ENCODE measurements at regions not wholly inside any gene's neighbourhood (a gene's known extent, or its start where the extent isn't known, plus 50 kb on each side); places are given as distances from the start of the nearest gene placed in this dataset.

GRCh38 chr1:60765204-60765603 lies 317.2 kb upstream of the NFIA start:
- no peaks in the 10 kb centered on the region for H3K4me1 ChIP-seq (ENCODE audit: control insufficient read depth in 2 of 3, insufficient read depth in 2 of 3, low read depth in 1 of 3, low read length in 3 of 3)
- H3K9ac ChIP-seq (ENCODE audit: low read length in 3 of 3): no peak overlapping the region
- intact Hi-C loops (cut with DNase I): no loop called here
- no peaks in the 10 kb centered on the region for H3K36me3 ChIP-seq (ENCODE audit: control insufficient read depth in 2 of 3, insufficient read depth in 3 of 3, low read length in 3 of 3)
- no peaks in the 10 kb centered on the region for H3K9me3 ChIP-seq (ENCODE audit: control insufficient read depth in 2 of 3, insufficient read depth in 1 of 3, low read length in 3 of 3)
- H3K27ac ChIP-seq (ENCODE audit: low read depth in 2 of 2, low read length in 2 of 2): no peak overlapping the region
- H3K27me3 ChIP-seq (ENCODE audit: control insufficient read depth, insufficient read depth, low read length): no peaks in the 10 kb centered on the region
- DNase-seq (peak in 3 of 5 donors; percentile 14 to 49 (median 22)), FAIRE-seq (no peak)
- no peak overlapping the region for H3K4me3 ChIP-seq (ENCODE audit: low read length in 3 of 3)
- TF ChIP-seq, protein P1, sequence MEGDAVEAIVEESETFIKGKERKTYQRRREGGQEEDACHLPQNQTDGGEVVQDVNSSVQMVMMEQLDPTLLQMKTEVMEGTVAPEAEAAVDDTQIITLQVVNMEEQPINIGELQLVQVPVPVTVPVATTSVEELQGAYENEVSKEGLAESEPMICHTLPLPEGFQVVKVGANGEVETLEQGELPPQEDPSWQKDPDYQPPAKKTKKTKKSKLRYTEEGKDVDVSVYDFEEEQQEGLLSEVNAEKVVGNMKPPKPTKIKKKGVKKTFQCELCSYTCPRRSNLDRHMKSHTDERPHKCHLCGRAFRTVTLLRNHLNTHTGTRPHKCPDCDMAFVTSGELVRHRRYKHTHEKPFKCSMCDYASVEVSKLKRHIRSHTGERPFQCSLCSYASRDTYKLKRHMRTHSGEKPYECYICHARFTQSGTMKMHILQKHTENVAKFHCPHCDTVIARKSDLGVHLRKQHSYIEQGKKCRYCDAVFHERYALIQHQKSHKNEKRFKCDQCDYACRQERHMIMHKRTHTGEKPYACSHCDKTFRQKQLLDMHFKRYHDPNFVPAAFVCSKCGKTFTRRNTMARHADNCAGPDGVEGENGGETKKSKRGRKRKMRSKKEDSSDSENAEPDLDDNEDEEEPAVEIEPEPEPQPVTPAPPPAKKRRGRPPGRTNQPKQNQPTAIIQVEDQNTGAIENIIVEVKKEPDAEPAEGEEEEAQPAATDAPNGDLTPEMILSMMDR (IDR thresholded peaks at IDR 0.05; ENCODE audit: borderline replicate concordance, extremely low read depth, insufficient read depth): peak; percentile 42

DNA sequence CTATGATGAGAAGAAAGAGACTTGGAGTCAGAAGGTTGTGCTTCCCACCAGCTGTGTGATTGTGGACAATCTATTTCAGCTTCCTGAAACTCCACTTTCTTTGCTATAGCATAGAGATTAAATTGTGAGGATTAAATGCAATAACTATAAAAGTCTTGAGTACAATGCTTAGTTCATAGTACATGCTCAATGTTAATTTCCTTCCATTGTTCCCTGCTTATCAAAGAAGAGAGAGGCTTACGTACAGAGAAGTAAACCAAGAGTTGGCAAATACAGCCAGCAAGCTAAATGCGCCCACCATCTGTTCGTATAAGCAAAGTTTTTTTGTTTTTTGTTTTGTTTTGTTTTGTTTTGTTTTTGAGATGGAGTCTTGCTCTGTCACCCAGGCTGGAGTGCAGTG lies 317.9 kb upstream of the NFIA start:
- Histone ChIP-seq H3K9ac (ENCODE audit: low read length in 3 of 3) (no peak overlapping the region), H3K4me3 (ENCODE audit: low read length in 3 of 3) (no peak overlapping the region), H3K27me3 (ENCODE audit: control insufficient read depth, insufficient read depth, low read length) (no peaks in the 10 kb centered on the region), H3K9me3 (ENCODE audit: control insufficient read depth in 2 of 3, insufficient read depth in 1 of 3, low read length in 3 of 3) (no peaks in the 10 kb centered on the region), H3K27ac (ENCODE audit: low read depth in 2 of 2, low read length in 2 of 2) (no peak overlapping the region), H3K4me1 (ENCODE audit: control insufficient read depth in 2 of 3, insufficient read depth in 2 of 3, low read depth in 1 of 3, low read length in 3 of 3) (no peaks in the 10 kb centered on the region), H3K36me3 (ENCODE audit: control insufficient read depth in 2 of 3, insufficient read depth in 3 of 3, low read length in 3 of 3) (no peaks in the 10 kb centered on the region)
- TF ChIP-seq, protein P1 (IDR thresholded peaks at IDR 0.05; ENCODE audit: borderline replicate concordance, extremely low read depth, insufficient read depth): no peak
- intact Hi-C loops (cut with DNase I): no loop called here
- DNase-seq: no peak
- FAIRE-seq: no peak

GRCh38 chr1:60763741-60764140 lies 318.6 kb upstream of the NFIA start:
- no peaks in the 10 kb centered on the region for H3K9me3 ChIP-seq (ENCODE audit: control insufficient read depth in 2 of 3, insufficient read depth in 1 of 3, low read length in 3 of 3)
- no peak overlapping the region for H3K27ac ChIP-seq (ENCODE audit: low read depth in 2 of 2, low read length in 2 of 2)
- no peaks in the 10 kb centered on the region for H3K36me3 ChIP-seq (ENCODE audit: control insufficient read depth in 2 of 3, insufficient read depth in 3 of 3, low read length in 3 of 3)
- DNase-seq (no peak), FAIRE-seq (no peak)
- TF ChIP-seq, protein P1 (IDR thresholded peaks at IDR 0.05; ENCODE audit: borderline replicate concordance, extremely low read depth, insufficient read depth): no peak
- H3K27me3 ChIP-seq (ENCODE audit: control insufficient read depth, insufficient read depth, low read length): no peaks in the 10 kb centered on the region
- no peak overlapping the region for H3K4me3 ChIP-seq (ENCODE audit: low read length in 3 of 3)
- H3K9ac ChIP-seq (ENCODE audit: low read length in 3 of 3): no peak overlapping the region
- intact Hi-C loops (cut with DNase I): no loop called here
- H3K4me1 ChIP-seq (ENCODE audit: control insufficient read depth in 2 of 3, insufficient read depth in 2 of 3, low read depth in 1 of 3, low read length in 3 of 3): no peaks in the 10 kb centered on the region

DNA sequence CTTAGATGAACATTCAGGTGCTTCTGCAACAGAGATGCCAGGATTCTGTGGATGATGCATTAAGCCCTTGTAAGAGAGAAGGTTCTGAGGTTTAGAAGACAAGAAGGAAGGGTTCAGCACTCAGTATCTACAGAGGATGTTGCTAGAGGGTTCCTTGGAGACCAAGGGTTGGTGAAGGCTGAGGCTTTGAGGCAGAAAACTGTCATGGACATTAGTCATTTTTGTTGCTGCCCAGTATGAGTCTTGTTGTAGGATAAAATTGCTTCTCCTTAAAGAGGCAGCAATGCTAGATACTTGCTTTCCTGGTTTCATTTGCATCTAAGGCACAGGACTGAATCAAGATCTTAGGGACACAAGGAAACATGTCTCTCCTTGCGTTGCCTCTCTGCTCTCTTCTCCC lies 319.4 kb upstream of the NFIA start:
- Histone ChIP-seq H3K9me3 (ENCODE audit: control insufficient read depth in 2 of 3, insufficient read depth in 1 of 3, low read length in 3 of 3) (no peaks in the 10 kb centered on the region), H3K27me3 (ENCODE audit: control insufficient read depth, insufficient read depth, low read length) (no peaks in the 10 kb centered on the region), H3K9ac (ENCODE audit: low read length in 3 of 3) (no peak overlapping the region), H3K27ac (ENCODE audit: low read depth in 2 of 2, low read length in 2 of 2) (no peak overlapping the region), H3K36me3 (ENCODE audit: control insufficient read depth in 2 of 3, insufficient read depth in 3 of 3, low read length in 3 of 3) (no peaks in the 10 kb centered on the region), H3K4me3 (ENCODE audit: low read length in 3 of 3) (no peak overlapping the region), H3K4me1 (ENCODE audit: control insufficient read depth in 2 of 3, insufficient read depth in 2 of 3, low read depth in 1 of 3, low read length in 3 of 3) (no peaks in the 10 kb centered on the region)
- DNase-seq (no peak), FAIRE-seq (no peak)
- TF ChIP-seq, protein P1 (IDR thresholded peaks at IDR 0.05; ENCODE audit: borderline replicate concordance, extremely low read depth, insufficient read depth): no peak
- intact Hi-C loops (cut with DNase I): no loop called here
